Peyer's patch (tissue), 4 donors: ENCODE measurements at regions not wholly inside any gene's neighbourhood (a gene's known extent, or its start where the extent isn't known, plus 50 kb on each side); places are given as distances from the start of the nearest gene placed in this dataset.

Source experiments
- CTCF ChIP-seq, 6 experiments: fragments of 450-650 bp in 4 of 6; fragments of 200-600 bp in 2 of 6; sonication (generic) in 1 of 6; IDR thresholded peaks; one replicate each; pipeline ENCODE4 v1.5.1; 2017 to 2019; ENCODE audit warnings: antibody characterized with exemption in 6 of 6, mild to moderate bottlenecking in 3 of 6, moderate library complexity in 1 of 6
- POLR2A ChIP-seq, 2 donors: fragments of 450-650 bp; IDR thresholded peaks; one replicate each; pipeline ENCODE4 v1.5.1; 2017; ENCODE audit warnings: antibody characterized with exemption in 2 of 2, mild to moderate bottlenecking in 2 of 2, moderate library complexity in 2 of 2

- TF ChIP-seq CTCF (IDR thresholded peaks at IDR 0.05) (no peak), POLR2A (IDR thresholded peaks at IDR 0.05) (no peak)
Observed at GRCh38 chr4:25532591-25532990, 123.1 kb upstream of the SLC34A2 start.
